T-cell (primary cell): ENCODE measurements at regions not wholly inside any gene's neighbourhood (a gene's known extent, or its start where the extent isn't known, plus 50 kb on each side); places are given as distances from the start of the nearest gene placed in this dataset.

ENCODE experiments used
- ATAC-seq, 4 experiments: fragments of 200-7000 bp in 3 of 4; fragments of 150-1000 bp in 1 of 4; cut with Tn5 transposase; replicated peaks in 1 of 4; 1 replicate in 3 of 4; 2 replicates in 1 of 4; pipeline ENCODE4 v1.10.0; 2021; ENCODE audit warnings: moderate library complexity in 3 of 4, mild to moderate bottlenecking in 2 of 4, moderate number of reproducible peaks in 1 of 4
- CTCF ChIA-PET, 2 donors: fragments of 300-600 bp; sonication (Branson Sonifier 250); formaldehyde crosslinking; loops; one replicate each; lab custom pipeline; 2022; ENCODE audit warnings: antibody characterized with exemption in 2 of 2; lab: Charles Lee
- POLR2A ChIA-PET, 2 donors: fragments of 300-600 bp; sonication (Branson Sonifier 250); formaldehyde crosslinking; loops; one replicate each; lab custom pipeline; 2022; ENCODE audit warnings: antibody characterized with exemption in 2 of 2; lab: Charles Lee
- DNase-seq, 35 experiments: peaks; one replicate each; pipeline versions ENCODE4 v3.0.0 to v3.0.0-alpha.2; 2013 to 2023
- H3K27ac ChIP-seq: one replicate; pipeline ENCODE4 v1.5.1; 2013; ENCODE audit warnings: low read length
- H3K27me3 ChIP-seq, 2 experiments: replicated peaks in 1 of 2; 1 replicate in 1 of 2; 2 replicates in 1 of 2; pipeline versions ENCODE4 v1.6.1 to v1.7.0; 2013; ENCODE audit warnings: low read length in 1 of 2, mixed read lengths in 1 of 2; ENCODE audit not compliant: control insufficient read depth in 2 of 2, insufficient read depth in 2 of 2; ENCODE audit errors: extremely low read depth in 1 of 2
- H3K36me3 ChIP-seq, 2 donors: 1 replicate in 1 of 2; 2 replicates in 1 of 2; pipeline versions ENCODE4 v1.6.1 to v1.7.0; 2013; ENCODE audit warnings: low read length in 1 of 2; ENCODE audit not compliant: control insufficient read depth in 2 of 2, insufficient read depth in 1 of 2; ENCODE audit errors: extremely low read depth in 1 of 2
- H3K4me1 ChIP-seq, 2 experiments: 1 replicate in 1 of 2; 2 replicates in 1 of 2; pipeline versions ENCODE4 v1.6.1 to v1.7.0; 2013; ENCODE audit warnings: low read length in 2 of 2, mixed read lengths in 1 of 2; ENCODE audit not compliant: insufficient read depth in 2 of 2, control insufficient read depth in 1 of 2; ENCODE audit errors: extremely low read depth in 1 of 2
- H3K4me3 ChIP-seq, 2 donors: 1 replicate in 1 of 2; 2 replicates in 1 of 2; pipeline versions ENCODE4 v1.5.1 to v1.7.0; 2013; ENCODE audit warnings: mild to moderate bottlenecking in 2 of 2, low read length in 1 of 2, moderate library complexity in 1 of 2; ENCODE audit not compliant: control insufficient read depth in 1 of 2; ENCODE audit errors: extremely low read depth in 1 of 2
- H3K9me3 ChIP-seq: 2 replicates; pipeline ENCODE4 v1.7.0; 2013
- H3K27ac Mint-ChIP-seq, 2 donors: one replicate each; pipeline ENCODE4 v1.8.0; 2020 to 2021; ENCODE audit warnings: mild to moderate bottlenecking in 2 of 2, mixed read lengths in 2 of 2
- H3K27me3 Mint-ChIP-seq, 2 donors: one replicate each; pipeline ENCODE4 v1.8.0; 2021 to 2022; ENCODE audit warnings: mixed read lengths in 2 of 2
- H3K36me3 Mint-ChIP-seq: one replicate; pipeline ENCODE4 v1.8.0; 2021; ENCODE audit warnings: mixed read lengths
- H3K4me1 Mint-ChIP-seq, 3 donors: one replicate each; pipeline ENCODE4 v1.8.0; 2020 to 2022; ENCODE audit warnings: mixed read lengths in 3 of 3, mild to moderate bottlenecking in 1 of 3
- H3K4me3 Mint-ChIP-seq, 3 donors: one replicate each; pipeline ENCODE4 v1.8.0; 2020 to 2022; ENCODE audit warnings: mild to moderate bottlenecking in 3 of 3, mixed read lengths in 3 of 3, moderate library complexity in 3 of 3
- H3K9me3 Mint-ChIP-seq, 3 donors: one replicate each; pipeline ENCODE4 v1.8.0; 2020 to 2022; ENCODE audit warnings: mixed read lengths in 3 of 3
- WGBS: methylation state at CpG from one replicate; pipeline ENCODE4 v1.1.5; 2013; ENCODE audit warnings: missing lambda C conversion rate; ENCODE audit not compliant: insufficient coverage; 5-methylcytosine and 5-hydroxymethylcytosine counted together

DNA sequence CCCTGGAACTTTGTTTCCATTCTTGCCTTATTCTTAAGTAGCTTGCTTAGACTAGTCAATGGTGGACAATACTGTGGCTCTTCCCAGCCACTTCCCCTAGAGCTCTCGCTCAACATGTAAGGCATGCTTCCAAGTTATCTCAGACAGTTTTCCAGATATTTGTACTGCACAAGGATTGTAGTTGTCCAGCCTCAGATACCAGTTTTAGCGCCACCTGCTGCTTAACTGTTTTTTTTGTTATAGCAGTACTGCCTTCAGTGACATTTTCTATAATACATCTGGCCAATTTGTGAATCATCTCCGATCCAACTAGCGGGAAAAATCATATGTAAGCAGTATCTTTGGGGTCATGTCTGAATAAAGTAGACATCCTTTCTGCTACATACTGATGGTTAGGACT, 346.7 kb upstream of the ADGRL4 start:
- Mint-ChIP-seq H3K27ac (no peak overlapping the region), H3K4me1 (no peaks in the 10 kb centered on the region), H3K9me3 (no peaks in the 10 kb centered on the region), H3K27me3 (no peaks in the 10 kb centered on the region), H3K36me3 (no peaks in the 10 kb centered on the region), H3K4me3 (no peak overlapping the region)
- Histone ChIP-seq H3K36me3 (no peaks in the 10 kb centered on the region), H3K9me3 (no peaks in the 10 kb centered on the region), H3K4me1 (no peaks in the 10 kb centered on the region), H3K27me3 (no peaks in the 10 kb centered on the region), H3K27ac (no peak overlapping the region), H3K4me3 (no peak overlapping the region)
- CTCF ChIA-PET: interaction anchor here in 1 of 2 donors (0.9 kb wide), 1 partner anchor 9 kb away, joined by 4 read pairs; no protein-coding TSS in a partner anchor
- POLR2A ChIA-PET: no interaction called here
- WGBS: 63% methylated on average over 1 of the region's 4 CpGs
- DNase-seq (peak in 1 of 35 experiments; percentile 1), ATAC-seq (no peak)

DNA sequence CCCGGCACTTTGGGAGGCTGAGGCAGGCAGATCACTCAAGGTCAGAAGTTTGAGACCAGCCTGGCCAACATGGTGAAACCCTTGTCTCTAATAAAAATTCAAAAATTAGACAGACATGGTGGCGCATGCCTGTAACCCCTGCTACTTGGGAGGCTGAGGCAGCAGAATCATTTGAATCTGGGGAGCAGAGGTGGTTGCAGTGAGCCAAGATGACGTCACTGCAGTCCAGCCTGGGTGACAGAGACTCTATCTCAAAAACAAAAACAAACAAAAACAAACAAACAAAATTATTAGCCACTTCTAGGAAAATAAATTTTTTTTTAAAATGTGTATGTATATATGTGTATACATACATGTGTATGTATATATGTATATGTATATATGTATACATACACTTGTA, 320.3 kb upstream of the ADGRL4 start:
- Mint-ChIP-seq H3K4me3 (no peak overlapping the region), H3K36me3 (no peaks in the 10 kb centered on the region), H3K4me1 (no peaks in the 10 kb centered on the region)

DNA sequence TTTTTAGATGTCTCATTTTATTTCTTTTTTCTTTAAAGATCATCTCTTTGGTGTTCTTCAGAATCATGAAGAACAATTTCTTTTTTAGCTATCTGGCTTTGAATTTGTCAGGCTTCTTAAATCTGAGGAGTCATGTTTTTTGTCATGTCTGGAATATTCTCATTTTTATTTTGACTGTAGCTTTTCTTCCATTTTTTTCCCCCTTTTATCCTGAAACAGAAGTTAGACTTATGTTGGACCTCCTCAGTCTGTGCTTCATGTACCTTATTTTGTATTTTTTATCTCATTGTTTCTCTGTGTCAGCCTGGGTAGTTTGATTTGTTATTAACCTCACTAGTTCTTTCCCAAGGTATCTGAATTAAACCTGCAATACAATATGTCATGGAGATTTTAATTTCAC, 319.2 kb upstream of the ADGRL4 start:
- Histone ChIP-seq H3K27ac (no peak overlapping the region), H3K36me3 (no peaks in the 10 kb centered on the region), H3K4me3 (no peak overlapping the region), H3K27me3 (no peaks in the 10 kb centered on the region), H3K4me1 (no peaks in the 10 kb centered on the region), H3K9me3 (no peaks in the 10 kb centered on the region)
- H3K27me3 Mint-ChIP-seq: no peaks in the 10 kb centered on the region
- CTCF ChIA-PET: no interaction called here
- POLR2A ChIA-PET: no interaction called here
- no peak overlapping the region for H3K27ac Mint-ChIP-seq
- DNase-seq (no peak), ATAC-seq (no peak)
- no peaks in the 10 kb centered on the region for H3K4me1 Mint-ChIP-seq
- H3K4me3 Mint-ChIP-seq: no peak overlapping the region
- peaks cover 0 to 11% (median 4%) of the 10 kb centered on the region in 3 donors for H3K9me3 Mint-ChIP-seq
- H3K36me3 Mint-ChIP-seq: no peaks in the 10 kb centered on the region

More for the DNA sequence above, 320.3 kb upstream of the ADGRL4 start:
- CTCF ChIA-PET: interaction anchor here in 1 of 2 donors (0.8 kb wide), 1 partner anchor 234 kb away, joined by 3 read pairs; no protein-coding TSS in a partner anchor
- Mint-ChIP-seq H3K9me3 (peaks cover 3 to 11% (median 4%) of the 10 kb centered on the region in 3 donors), H3K27ac (no peak overlapping the region), H3K27me3 (no peaks in the 10 kb centered on the region)
- no peak overlapping the region for H3K27ac ChIP-seq
- no peak for DNase-seq
- no peak overlapping the region for H3K4me3 ChIP-seq
- POLR2A ChIA-PET: no interaction called here
- H3K27me3 ChIP-seq: no peaks in the 10 kb centered on the region
- no peak for ATAC-seq
- H3K36me3 ChIP-seq: no peaks in the 10 kb centered on the region
- 78% methylated on average over 1 of the region's 3 CpGs for WGBS
- H3K9me3 ChIP-seq: no peaks in the 10 kb centered on the region
- no peaks in the 10 kb centered on the region for H3K4me1 ChIP-seq

DNA sequence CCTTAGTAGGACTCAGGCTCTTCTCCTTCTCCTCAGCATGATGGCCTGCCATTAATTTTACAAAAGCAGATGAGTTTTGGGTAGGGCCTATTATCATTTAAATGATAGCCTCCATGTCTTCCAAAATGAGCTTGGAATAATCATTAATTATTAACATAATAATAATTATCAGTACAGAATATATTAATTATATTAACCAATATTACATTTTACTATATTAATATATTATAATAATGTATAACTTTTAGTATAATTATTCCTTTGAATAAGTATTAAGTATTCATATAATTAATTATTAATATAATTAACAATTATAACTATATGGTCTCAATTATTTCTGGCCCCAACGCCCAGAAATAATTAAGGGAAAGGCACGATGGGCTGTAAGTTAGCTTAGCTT, 318.6 kb upstream of the ADGRL4 start:
- H3K9me3 Mint-ChIP-seq: peaks cover 0 to 11% (median 4%) of the 10 kb centered on the region in 3 donors

DNA sequence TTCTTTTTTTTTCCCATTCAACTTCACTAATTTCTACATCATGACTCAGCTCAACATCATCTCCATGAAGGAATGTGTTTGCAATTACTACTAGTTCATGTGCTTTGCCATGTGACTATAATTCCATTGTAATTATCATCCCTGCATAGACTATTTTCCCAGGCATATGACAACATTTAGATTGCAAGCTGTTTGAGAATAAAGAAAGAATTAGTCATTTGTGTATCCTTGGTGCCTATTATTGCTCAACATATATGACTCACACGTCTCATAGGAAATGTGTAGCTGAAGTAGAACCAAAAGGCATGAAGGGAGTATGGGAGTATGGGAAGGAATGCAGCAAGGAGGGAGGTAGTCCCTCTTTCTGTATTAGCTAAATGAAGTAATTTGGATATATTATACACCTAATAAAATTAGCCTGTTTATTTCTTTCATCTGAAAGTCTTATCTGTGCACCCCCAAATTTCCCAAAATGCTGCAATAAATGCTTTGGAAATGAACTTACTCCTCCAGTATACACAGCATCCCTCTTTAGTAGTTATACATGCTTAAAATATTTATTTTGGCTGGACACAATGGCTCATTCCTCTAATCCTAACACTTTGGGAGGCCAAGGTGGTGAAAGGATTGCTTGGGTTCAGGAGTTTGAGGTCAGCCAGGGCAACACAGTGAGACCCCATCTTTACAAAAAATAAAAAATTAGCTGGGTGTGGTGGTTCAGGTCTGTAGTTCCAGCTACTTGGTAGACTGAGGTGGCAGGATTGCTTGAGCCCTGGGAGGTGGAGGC, 316.9 kb upstream of the ADGRL4 start:
- no peaks in the 10 kb centered on the region for H3K4me1 ChIP-seq
- H3K9me3 ChIP-seq: no peaks in the 10 kb centered on the region
- Mint-ChIP-seq H3K4me3 (no peak overlapping the region), H3K36me3 (no peaks in the 10 kb centered on the region), H3K9me3 (peaks cover 0 to 14% (median 4%) of the 10 kb centered on the region in 3 donors), H3K27ac (no peak overlapping the region), H3K4me1 (no peaks in the 10 kb centered on the region), H3K27me3 (no peaks in the 10 kb centered on the region)
- no CpG with 5 or more reads among the region's 1 CpG for WGBS
- CTCF ChIA-PET: no interaction called here
- no peaks in the 10 kb centered on the region for H3K36me3 ChIP-seq
- no peak for DNase-seq
- ATAC-seq: no peak
- H3K4me3 ChIP-seq: no peak overlapping the region
- no peaks in the 10 kb centered on the region for H3K27me3 ChIP-seq
- POLR2A ChIA-PET: interaction anchor here in 1 of 2 donors (0.6 kb wide), 1 partner anchor 1251 kb away, joined by 3 read pairs; no protein-coding TSS in a partner anchor
- H3K27ac ChIP-seq: no peak overlapping the region

More for the DNA sequence above, 318.6 kb upstream of the ADGRL4 start:
- ChIA-PET CTCF (no interaction called here), POLR2A (no interaction called here)
- no peak for ATAC-seq
- Histone ChIP-seq H3K36me3 (no peaks in the 10 kb centered on the region), H3K27ac (no peak overlapping the region), H3K4me1 (no peaks in the 10 kb centered on the region), H3K27me3 (no peaks in the 10 kb centered on the region), H3K9me3 (no peaks in the 10 kb centered on the region), H3K4me3 (no peak overlapping the region)
- H3K36me3 Mint-ChIP-seq: no peaks in the 10 kb centered on the region
- H3K27me3 Mint-ChIP-seq: no peaks in the 10 kb centered on the region
- H3K4me1 Mint-ChIP-seq: no peaks in the 10 kb centered on the region
- no peak overlapping the region for H3K4me3 Mint-ChIP-seq
- no peak for DNase-seq
- H3K27ac Mint-ChIP-seq: no peak overlapping the region
- no CpG with 5 or more reads among the region's 2 CpGs for WGBS

DNA sequence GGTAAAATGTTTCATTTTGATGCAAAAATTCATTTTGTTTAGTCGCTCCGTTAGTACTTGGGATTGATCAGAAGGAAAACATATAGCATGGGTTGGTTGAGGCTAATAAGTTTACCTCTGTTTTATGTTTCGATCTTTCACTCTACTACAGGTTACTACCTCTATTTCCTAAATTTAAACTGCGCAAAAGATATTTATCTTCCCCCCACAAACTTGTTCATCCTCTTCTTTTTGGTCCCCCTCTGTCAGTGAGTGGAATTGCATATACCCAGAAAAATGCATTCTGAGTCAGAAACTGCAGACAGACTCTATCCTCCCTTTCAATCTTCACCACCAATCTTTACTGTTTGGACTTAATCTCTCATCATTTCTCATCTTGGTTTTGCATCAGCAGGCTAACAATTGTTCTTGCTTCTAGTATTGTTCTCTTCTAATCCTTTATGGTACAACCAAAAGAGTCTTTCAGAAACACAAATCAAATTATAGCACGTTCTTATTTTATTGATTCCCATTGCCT, 316.0 kb upstream of the ADGRL4 start:
- H3K4me3 ChIP-seq: no peak overlapping the region
- H3K27me3 Mint-ChIP-seq: no peaks in the 10 kb centered on the region
- H3K27ac ChIP-seq: no peak overlapping the region
- CTCF ChIA-PET: no interaction called here
- H3K27me3 ChIP-seq: no peaks in the 10 kb centered on the region
- ATAC-seq (no peak), DNase-seq (no peak)
- H3K27ac Mint-ChIP-seq: no peak overlapping the region
- peaks cover 0 to 14% (median 4%) of the 10 kb centered on the region in 3 donors for H3K9me3 Mint-ChIP-seq
- no peaks in the 10 kb centered on the region for H3K9me3 ChIP-seq
- H3K4me1 ChIP-seq: no peaks in the 10 kb centered on the region
- 89% methylated on average over 1 of the region's 5 CpGs for whole genome bisulfite sequencing
- no peaks in the 10 kb centered on the region for H3K36me3 ChIP-seq
- H3K4me3 Mint-ChIP-seq: no peak overlapping the region
- no peaks in the 10 kb centered on the region for H3K4me1 Mint-ChIP-seq
- POLR2A ChIA-PET: no interaction called here
- H3K36me3 Mint-ChIP-seq: no peaks in the 10 kb centered on the region
